Right ventricle myocardium inferior (tissue), 1 donor: ENCODE measurements at regions not wholly inside any gene's neighbourhood (a gene's known extent, or its start where the extent isn't known, plus 50 kb on each side); places are given as distances from the start of the nearest gene placed in this dataset.
"Not testable (repeated sequence)": the region's sequence is repeated elsewhere in the genome, so short reads cannot be mapped to it uniquely, and the experiment has no call there.

Experiments
- ATAC-seq: fragments of 200-7000 bp; cut with Tn5 transposase; one replicate; pipeline ENCODE4 v1.9.1; 2020; ENCODE audit warnings: mild to moderate bottlenecking, moderate library complexity
- DNase-seq: peaks from one replicate; pipeline ENCODE4 v3.0.0; 2021; ENCODE audit errors: missing footprints
- intact Hi-C: fragments of 100-400 bp; cut with DNase I; formaldehyde crosslinking; loops from one replicate; pipeline ENCODE4 v1.11.0; 2022
- donor health status: DM: no; HTN: yes; CAD: no; lungs with severe emphysema.

DNA sequence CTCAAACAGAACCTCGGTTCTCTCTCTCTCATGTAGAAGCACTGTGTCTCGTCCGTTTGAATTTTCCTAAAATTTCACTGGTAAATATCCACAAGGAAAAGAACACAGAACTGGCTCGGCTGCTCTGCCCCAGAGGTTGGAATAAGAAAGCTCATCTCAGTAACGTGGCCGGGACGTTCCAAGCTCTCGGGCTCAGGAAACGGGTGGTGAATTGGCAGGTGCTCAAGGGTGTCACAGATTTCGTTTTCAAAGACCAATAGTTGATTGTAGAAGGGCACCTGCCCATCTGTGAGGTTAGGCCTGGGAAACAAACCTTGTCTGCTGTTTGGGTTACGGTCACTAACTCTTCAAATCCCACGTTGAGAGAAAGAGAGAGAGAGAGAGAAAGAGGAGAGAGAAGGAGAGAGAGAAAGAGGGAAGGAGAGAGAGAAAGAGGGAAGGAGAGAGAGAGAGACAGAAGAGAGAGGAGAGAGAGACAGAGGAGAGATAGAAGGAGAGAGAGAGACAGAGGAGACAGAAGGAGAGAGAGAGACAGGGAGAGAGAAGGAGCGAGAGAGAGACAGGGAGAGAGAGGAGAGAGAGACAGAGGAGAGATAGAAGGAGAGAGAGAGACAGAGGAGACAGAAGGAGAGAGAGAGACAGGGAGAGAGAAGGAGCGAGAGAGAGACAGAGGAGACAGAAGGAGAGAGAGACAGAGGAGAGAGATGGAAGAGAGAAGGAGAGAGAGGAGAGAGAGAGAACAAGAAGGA, 106.6 kb downstream of the CRLF2 start:
- DNase-seq (no peak), ATAC-seq (no peak)
- intact Hi-C loops = no loop called here

DNA sequence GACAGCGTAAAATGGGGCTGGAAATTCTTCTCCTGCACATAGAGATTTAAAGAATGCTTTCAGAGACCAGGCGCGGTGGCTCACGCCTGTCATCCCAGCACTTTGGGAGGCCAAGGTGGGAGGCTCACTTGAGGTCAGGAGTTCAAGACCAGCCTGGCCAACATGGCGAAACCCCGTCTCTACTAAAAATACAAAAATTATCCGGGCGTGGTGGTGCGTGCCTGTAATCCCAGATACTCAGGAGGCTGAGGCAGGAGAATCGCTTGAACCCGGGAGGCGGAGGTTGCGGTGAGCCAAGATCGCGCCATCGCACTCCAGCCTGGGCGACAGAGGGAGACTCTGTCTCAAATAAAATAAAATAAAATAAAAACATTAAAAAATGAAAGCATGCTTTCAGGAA, 107.4 kb downstream of the CRLF2 start:
- DNase-seq, intact Hi-C loops, ATAC-seq: not testable (repeated sequence)

DNA sequence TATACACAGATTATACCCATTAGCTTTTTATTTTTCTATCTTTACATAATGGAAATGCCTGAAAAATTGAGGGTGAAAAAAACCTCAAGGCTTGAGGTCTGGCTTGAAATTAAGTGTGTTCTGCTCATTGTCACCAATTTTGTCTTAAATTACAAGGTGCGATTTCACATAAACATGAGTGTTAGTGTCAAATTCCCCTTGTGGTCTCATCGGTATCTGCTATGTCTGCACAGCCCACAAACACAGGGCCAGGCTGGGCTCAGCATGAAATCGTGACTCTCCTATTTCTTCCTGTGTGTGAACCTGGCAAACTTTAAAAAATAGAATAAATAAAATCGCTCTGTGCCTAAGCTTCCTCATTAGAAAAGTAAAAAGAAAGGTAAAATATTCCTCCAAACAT, 109.1 kb downstream of the CRLF2 start:
- DNase-seq (no peak), ATAC-seq (no peak)
- intact Hi-C loops = no loop called here

DNA sequence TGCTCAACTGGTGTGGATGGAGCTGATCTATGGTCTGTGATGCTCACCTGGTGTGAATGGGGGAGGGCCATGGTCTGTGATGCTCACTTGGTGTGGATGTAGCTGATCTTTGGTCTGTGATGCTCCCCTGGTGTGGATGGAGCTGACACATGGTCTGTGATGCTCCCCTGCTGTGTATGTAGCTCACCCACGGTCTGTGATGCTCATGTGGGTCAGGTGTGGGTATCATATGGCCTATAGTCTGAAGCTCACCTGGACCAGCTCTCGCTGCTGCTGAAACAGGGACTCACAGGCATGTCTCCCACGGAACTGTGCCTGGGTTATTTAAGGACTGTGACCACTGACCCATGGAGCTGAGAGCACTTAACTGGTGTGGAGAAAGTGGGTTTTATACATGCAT, 109.7 kb downstream of the CRLF2 start:
- no peak for DNase-seq
- intact Hi-C loops = no loop called here
- no peak for ATAC-seq

DNA sequence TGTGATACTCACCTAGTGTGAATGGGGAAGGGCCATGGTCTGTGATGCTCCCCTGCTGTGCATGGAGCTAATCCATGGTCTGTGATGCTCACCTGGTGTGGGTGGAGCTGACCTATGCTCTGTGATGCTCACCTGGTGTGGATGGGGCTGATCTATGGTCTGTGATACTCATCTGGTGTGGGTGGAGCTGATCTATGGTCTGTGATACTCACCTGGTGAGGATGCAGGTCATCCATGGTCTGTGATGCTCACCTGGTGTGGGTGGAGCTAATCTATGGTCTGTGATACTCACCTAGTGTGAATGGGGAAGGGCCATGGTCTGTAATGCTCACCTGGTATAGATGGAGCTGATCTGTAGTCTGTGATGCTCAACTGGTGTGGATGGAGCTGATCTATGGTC, 110.2 kb downstream of the CRLF2 start:
- DNase-seq, intact Hi-C loops, ATAC-seq: not testable (repeated sequence)

DNA sequence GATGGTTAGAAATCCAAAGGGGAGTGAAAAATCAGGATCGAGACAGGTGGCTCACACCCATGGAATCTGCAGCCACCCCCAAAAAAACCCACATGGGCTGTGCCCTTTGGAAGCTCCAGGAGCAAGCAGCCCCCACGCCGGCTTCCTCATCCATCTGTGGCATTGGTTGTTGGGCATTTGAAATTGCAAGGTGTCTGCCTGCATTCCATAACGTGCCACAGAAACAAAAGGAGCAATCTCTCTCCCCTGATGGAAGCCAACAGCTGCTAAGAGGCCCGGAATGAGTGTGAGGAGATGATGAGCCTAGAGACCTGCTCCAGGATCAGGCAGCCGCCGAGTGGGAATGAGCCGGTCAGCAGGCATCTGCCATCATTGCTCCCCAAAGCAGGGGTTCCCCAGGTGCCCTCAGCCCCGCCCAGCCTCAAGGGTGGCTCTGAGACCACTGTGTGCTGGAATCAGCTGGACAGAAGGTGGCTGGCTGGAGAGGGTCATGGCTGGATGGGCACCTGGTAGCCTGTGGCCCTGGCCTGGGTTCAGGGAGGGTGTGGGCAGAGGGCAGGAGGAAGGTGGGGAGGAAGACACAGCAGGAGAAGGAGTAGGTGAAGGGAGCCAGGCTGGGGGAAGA, 113.2 kb downstream of the CRLF2 start:
- ATAC-seq (no peak), DNase-seq (no peak)
- intact Hi-C loops = no loop called here

DNA sequence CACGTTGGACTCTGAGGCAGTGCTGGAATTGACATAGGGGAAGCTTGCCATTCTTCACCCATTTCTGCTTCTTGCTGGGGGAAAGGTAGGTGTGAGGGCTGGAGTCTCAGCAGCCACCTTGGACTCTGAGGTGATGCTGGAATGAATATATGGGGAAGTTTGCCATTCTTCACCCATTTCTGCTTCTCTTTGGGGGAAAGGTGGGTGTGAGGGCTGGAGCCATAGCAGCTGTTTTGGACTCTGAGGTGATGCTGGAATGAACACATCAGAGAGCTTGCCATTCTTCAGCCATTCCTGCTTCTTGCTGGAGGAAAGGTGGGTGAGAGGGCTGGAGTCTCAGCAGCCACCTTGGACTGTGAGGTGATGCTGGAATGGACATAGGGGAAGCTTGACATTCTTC, 115.1 kb downstream of the CRLF2 start:
- ATAC-seq (no peak), DNase-seq (no peak)
- intact Hi-C loops = no loop called here

DNA sequence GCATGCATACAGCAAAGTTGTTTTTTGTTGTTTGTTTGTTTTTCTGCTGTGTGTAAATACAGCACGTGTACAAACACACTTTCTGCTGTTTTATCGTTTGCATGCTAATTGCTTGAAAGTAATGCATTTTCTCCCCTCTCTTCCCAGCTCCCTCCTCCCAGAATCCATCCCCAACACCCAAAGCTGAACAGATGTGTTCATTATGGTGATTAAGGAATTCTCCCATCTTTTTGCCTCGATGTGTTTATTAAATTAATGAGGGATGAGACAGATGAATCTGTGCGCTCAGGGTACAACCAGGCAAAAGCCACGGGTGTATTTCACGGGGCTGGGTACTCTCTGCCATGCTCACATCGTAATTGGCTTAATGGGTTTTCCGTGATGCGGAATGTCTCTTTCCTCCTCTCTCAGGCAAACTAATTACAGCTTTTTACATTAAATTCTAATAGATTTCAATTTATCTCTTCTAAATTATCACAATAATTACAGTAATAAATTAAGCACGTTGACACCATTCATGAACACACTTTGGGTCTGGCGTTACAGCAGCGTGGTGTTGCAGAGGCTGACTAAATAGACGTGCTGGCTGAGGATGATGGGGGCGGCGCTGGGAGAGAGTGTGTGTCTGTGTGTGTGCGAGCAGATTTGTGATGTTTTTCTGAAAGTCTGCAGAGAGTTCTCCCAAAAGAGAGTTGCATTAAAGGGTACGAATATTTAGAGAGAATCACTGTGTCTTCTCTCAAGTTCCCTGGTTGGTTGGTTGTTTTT, 117.7 kb downstream of the CRLF2 start:
- DNase-seq = no peak
- intact Hi-C loops = no loop called here

DNA sequence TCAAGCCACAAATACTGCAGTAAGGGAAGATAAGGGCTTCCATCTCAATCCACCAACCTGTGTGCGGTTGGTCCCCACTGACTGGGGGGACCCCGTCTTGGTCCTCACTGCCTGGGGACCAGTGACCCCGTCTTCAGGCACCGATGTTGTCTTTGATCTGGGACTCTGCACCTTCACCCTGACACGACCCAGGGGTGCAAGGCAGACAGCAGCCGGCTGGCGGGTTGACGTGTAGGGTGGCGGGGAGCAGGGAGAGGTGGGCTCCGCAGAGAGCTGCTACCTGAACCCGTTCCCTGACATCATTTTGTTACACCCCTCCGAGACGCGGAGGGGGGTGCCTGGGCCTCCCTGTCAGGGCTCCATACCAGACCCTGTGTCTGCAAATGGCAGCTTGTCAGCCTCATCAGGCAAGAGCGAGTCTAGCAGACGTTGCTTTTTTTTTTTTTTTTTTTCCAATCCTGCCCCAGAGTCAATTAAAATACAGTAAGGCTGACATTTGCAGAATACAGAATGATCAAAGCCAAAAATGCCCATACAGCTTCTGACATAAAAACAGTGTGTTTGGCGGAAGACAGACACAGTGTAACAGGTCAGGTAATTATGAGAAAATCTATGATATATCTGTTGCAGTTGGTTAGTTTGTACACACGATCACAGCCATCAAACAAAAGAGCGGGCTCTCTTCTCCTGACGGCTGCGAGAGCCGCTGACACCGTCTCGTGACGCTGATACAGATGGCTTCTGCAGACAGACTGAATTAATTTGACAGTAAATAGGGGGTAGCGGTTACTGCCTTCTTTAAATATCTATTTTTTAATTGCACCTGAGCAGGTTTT, 118.6 kb downstream of the CRLF2 start:
- no peak for ATAC-seq
- intact Hi-C loops = no loop called here
- DNase-seq = no peak

More for the DNA sequence above, 117.7 kb downstream of the CRLF2 start:
- no peak for ATAC-seq

DNA sequence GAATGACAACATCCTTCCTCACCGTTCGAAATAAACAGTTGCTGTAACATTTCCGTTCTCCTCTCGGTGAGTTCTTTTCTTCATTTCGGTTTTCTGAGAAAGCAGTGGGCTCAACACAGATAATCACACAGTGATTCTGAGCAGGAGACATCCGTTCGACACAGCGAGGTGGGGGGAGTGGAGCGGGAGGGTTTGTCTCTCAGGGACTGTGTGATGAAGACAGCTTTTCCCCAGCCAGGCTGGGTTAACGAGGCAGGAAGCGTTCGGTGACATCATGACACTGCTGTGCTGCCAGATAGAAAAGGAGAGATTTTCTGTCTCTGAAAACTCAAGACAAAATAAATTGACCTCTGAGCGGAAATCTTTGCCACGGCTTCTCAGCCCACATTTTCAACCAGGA, 119.3 kb downstream of the CRLF2 start:
- DNase-seq (no peak), ATAC-seq (no peak)
- intact Hi-C loops = no loop called here

DNA sequence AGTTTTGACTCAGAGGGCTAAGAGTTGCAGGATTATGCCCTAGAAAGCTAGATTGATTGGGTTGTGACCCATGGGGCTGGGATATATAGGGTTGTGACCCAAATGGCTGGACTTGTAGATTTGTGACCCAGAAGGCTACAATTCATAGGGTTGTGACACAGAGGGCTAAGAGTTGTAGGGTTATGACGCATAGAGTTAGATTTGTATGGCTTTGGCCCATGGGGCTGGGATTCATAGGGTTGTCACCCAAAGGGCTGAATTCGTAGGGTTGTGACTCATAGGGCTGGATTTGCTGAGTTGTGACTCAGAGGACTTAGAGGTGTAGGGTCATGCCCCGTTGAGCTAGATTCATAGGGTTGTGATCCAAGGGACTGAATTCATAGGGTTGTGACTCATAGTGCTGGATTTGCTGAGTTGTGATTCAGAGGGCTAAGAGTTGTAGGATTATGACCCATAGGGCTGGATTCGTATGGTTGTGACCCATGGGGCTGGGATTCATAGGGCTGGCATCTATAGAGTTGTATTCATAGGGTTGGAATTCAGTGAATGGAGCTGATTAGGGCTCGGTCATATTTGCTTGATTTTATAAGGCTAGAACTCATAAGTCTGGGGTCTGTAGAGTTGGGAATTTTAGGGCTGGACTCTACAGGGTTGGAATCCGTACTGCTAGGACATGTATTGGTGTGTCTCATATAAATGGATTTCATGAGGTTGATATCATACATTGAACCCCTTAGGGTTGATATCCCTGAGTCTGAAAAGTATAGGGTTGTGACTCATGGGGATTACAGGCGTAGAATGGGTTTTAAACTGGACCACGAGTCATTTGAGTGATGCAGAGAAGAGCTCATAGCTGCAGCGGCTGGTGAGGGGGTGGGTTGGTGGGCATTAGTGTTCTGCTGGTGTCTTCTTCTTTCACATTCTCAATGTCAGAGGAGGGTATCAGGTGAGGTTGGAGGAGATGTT, 125.7 kb downstream of the CRLF2 start:
- intact Hi-C loops = no loop called here
- DNase-seq (no peak), ATAC-seq (no peak)

DNA sequence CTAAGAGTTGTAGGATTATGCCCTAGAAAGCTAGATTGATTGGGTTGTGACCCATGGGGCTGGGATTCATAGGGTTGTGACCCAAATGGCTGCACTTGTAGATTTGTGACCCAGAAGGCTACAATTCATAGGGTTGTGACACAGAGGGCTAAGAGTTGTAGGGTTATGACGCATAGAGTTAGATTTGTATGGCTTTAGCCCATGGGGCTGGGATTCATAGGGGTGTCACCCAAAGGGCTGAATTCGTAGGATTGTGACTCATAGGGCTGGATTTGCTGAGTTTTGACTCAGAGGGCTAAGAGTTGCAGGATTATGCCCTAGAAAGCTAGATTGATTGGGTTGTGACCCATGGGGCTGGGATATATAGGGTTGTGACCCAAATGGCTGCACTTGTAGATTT, 126.6 kb downstream of the CRLF2 start:
- DNase-seq, intact Hi-C loops, ATAC-seq: not testable (repeated sequence)

DNA sequence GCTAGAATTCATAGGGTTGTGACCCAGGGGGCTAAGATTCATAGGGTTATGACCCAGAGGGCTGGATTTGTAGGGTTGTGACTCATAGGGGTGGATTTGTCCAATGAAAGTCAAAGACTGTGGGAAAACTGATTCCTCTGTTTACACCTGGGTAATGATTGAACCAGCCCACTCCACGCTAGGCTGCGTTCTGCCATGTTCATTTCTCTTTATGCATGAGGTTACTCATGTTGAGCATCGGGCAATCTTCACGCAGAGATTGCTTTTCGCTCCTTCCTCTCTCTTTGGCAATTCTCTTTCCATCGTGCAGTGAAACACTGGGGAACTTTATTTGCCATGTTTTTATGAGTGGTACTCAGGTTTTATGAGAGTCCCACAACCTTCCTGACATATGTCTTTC, 127.8 kb downstream of the CRLF2 start:
- DNase-seq (no peak), ATAC-seq (no peak)
- intact Hi-C loops = no loop called here

DNA sequence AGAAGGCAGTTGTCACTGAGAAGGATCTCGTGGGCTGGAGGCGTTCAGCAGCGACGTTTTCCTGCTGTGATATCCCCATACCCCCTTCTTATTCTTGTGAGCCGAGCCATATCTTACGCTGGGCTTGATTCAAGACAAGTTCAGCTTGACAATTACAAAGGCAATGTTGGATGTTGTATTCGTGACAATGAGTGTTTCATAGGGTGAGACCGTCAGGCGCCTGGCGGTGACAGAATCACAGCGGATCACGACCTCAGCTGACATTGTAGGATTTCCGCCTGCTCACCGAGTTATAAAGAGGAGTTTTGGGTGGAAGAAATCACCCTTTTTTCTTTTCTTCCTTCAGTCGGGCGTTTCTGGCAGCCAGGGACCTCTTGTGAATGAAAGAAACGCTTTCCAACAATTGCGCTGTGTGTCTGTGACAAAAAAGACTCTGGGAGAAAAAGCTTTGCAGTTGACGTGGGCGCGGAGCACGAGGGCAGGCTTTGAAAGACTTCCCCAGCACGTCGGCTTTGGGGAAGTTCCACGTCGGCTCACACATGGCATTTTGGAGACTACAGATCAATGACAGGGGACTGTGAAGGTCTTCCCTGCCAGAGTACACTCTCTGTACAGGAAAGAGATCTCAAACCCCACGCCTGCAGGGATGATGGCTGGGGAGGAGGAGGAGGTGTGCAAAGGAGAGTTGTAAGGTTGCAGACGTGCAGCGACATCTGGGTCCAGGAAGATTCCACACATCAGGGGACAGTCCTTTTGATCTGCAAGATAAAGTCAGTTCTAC, 135.4 kb downstream of the CRLF2 start:
- ATAC-seq = no peak
- intact Hi-C loops = no loop called here
- no peak for DNase-seq

DNA sequence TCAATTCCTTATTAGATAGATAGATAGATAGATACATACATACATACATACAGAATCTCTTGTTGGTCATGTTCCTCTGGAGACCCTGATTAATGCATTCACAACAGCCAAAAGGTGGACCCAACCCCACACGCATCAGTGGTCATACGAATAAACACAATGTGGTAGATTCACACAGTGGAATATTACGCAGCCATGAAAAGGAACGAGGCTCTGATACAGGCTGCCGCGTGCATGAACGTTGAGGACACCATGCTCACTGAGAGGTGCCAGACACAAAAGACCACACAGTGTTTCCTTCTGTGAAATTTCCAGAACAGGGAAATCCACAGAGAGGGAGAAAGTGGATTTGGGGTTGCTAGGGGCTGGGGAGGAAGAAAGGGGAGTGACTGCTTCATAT, 136.7 kb downstream of the CRLF2 start:
- ATAC-seq (no peak), DNase-seq (no peak)
- intact Hi-C loops = no loop called here

DNA sequence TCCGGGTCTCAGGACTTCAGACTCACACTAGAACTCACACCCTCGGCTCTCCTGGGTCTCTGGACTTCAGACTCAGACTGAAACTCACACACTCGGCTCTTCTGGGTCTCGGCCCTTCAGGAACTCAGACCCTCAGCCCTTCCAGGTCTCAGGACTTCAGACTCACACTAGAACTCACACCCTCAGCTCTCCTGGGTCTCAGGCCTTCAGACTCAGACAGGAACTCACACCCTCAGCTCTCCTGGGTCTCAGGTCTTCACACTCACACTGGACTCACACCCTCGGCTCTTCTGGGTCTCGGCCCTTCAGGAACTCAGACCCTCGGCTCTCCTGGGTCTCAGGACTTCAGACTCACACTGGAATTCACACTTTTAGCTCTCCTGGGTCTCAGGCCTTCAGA, 137.3 kb downstream of the CRLF2 start:
- ATAC-seq (no peak), DNase-seq (no peak)
- intact Hi-C loops = no loop called here

DNA sequence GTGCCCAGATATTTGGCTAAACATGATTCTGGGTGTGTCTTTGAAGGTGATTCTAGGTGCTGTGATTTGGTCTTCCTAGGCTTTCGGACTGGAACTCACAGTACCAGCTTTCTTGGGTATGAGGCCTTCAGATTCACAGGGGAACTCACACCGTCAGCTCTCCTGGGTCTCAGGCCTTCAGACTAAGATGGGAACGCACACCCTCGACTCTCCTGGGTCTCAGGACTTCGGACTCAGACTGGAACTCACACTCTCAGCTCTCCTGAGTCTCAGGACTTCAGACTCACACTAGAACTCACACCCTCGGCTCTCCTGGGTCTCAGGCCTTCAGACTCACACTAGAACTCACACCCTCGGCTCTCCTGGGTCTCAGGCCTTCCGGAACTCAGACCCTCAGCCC, 137.7 kb downstream of the CRLF2 start:
- no peak for DNase-seq
- intact Hi-C loops = no loop called here
- ATAC-seq = no peak
